ENCODE measurements at regions not wholly inside any gene's neighbourhood (a gene's known extent, or its start where the extent isn't known, plus 50 kb on each side); places are given as distances from the start of the nearest gene placed in this dataset.

GRCh38 chr4:10983885-10984640 is 299.5 kb upstream of the CLNK start:
- Histone ChIP-seq H3F3A (replicated peaks; ENCODE audit: insufficient read depth) (no peaks in the 10 kb centered on the region), H3K9me2 (no peaks in the 10 kb centered on the region), H3K79me2 (ENCODE audit: insufficient read depth) (no peaks in the 10 kb centered on the region), H2AFZ (ENCODE audit: low read depth) (no peak overlapping the region), H3K4me3 (ENCODE audit: low read depth in 2 of 2, low read length in 1 of 2) (no peak overlapping the region), H3K9ac (no peak overlapping the region), H3K4me1 (ENCODE audit: control insufficient read depth in 1 of 2, insufficient read depth in 2 of 2, low read depth in 1 of 2, low read length in 1 of 2) (no peaks in the 10 kb centered on the region), H3K27ac (ENCODE audit: low read depth in 2 of 2, low read length in 1 of 2) (no peak overlapping the region), H3K27me3 (ENCODE audit: insufficient read depth) (no peaks in the 10 kb centered on the region), H3K9me3 (no peaks in the 10 kb centered on the region), H4K20me1 (ENCODE audit: insufficient read depth) (no peaks in the 10 kb centered on the region), H3K4me2 (no peak overlapping the region), H3K36me3 (replicated peaks in 1 of 2; ENCODE audit: control insufficient read depth in 1 of 2, insufficient read depth in 2 of 2, low read length in 1 of 2) (no peaks in the 10 kb centered on the region)
- CTCF ChIA-PET = no interaction called here
- WGBS (ENCODE audit: low lambda C conversion rate) = 15% methylated on average over 9 of the region's 9 CpGs
- TF ChIP-seq RCOR1 (IDR thresholded peaks at IDR 0.05; ENCODE audit: low read length) (no peak), FOXJ3 (CRISPR knock-in tag; IDR thresholded peaks at IDR 0.05) (no peak), POLR2AphosphoS5 (IDR thresholded peaks at IDR 0.05; ENCODE audit: low read depth, low read length) (no peak), FOSL2 (IDR thresholded peaks at IDR 0.05; ENCODE audit: borderline replicate concordance, low read depth) (no peak), TCF12 (IDR thresholded peaks at IDR 0.05) (no peak), USF2 (IDR thresholded peaks at IDR 0.05; ENCODE audit: borderline replicate concordance, low read depth, low read length) (no peak), SIN3A (IDR thresholded peaks at IDR 0.05; ENCODE audit: borderline replicate concordance, low read depth, low read length) (no peak), TEAD4 (IDR thresholded peaks at IDR 0.05; ENCODE audit: borderline replicate concordance, insufficient read depth) (no peak), GABPA (IDR thresholded peaks at IDR 0.05; ENCODE audit: low read depth) (no peak), RAD21 (IDR thresholded peaks at IDR 0.05; ENCODE audit: low read length) (no peak), EP300 (IDR thresholded peaks at IDR 0.05; ENCODE audit: borderline replicate concordance in 1 of 2, low read depth in 1 of 2, low read length in 1 of 2) (no peak)
- POLR2A ChIA-PET = no interaction called here
- DNase-seq = no peak

GRCh38 chr4:10983268-10983667 is 298.7 kb upstream of the CLNK start:
- Histone ChIP-seq H3K27me3 (ENCODE audit: insufficient read depth) (no peaks in the 10 kb centered on the region), H3K9ac (no peak overlapping the region), H3K4me1 (ENCODE audit: control insufficient read depth in 1 of 2, insufficient read depth in 2 of 2, low read depth in 1 of 2, low read length in 1 of 2) (no peaks in the 10 kb centered on the region), H3K9me2 (no peaks in the 10 kb centered on the region), H3K36me3 (replicated peaks in 1 of 2; ENCODE audit: control insufficient read depth in 1 of 2, insufficient read depth in 2 of 2, low read length in 1 of 2) (no peaks in the 10 kb centered on the region), H3K4me3 (ENCODE audit: low read depth in 2 of 2, low read length in 1 of 2) (no peak overlapping the region), H3K27ac (ENCODE audit: low read depth in 2 of 2, low read length in 1 of 2) (no peak overlapping the region), H3K9me3 (no peaks in the 10 kb centered on the region), H3F3A (replicated peaks; ENCODE audit: insufficient read depth) (no peaks in the 10 kb centered on the region), H4K20me1 (ENCODE audit: insufficient read depth) (no peaks in the 10 kb centered on the region), H3K79me2 (ENCODE audit: insufficient read depth) (no peaks in the 10 kb centered on the region), H2AFZ (ENCODE audit: low read depth) (no peak overlapping the region), H3K4me2 (no peak overlapping the region)
- DNase-seq = no peak
- ChIA-PET POLR2A (no interaction called here), CTCF (no interaction called here)
- WGBS (ENCODE audit: low lambda C conversion rate) = 5% methylated on average over 2 of the region's 2 CpGs
- TF ChIP-seq GABPA (IDR thresholded peaks at IDR 0.05; ENCODE audit: low read depth) = no peak
- no peak for TF ChIP-seq EP300 (IDR thresholded peaks at IDR 0.05; ENCODE audit: borderline replicate concordance in 1 of 2, low read depth in 1 of 2, low read length in 1 of 2)
- no peak for TF ChIP-seq CTCF (IDR thresholded peaks at IDR 0.05)
- TF ChIP-seq TCF12 (IDR thresholded peaks at IDR 0.05) = no peak
- no peak for TF ChIP-seq FOSL2 (IDR thresholded peaks at IDR 0.05; ENCODE audit: borderline replicate concordance, low read depth)

Data from SK-N-SH (cell line).